MM.1S (cell line): ENCODE measurements at regions not wholly inside any gene's neighbourhood (a gene's known extent, or its start where the extent isn't known, plus 50 kb on each side); places are given as distances from the start of the nearest gene placed in this dataset.
A peak's percentile ranks its signal among the peaks of the same experiment; 100 is the strongest.

Experiments used
- DNase-seq: peaks from one replicate; pipeline ENCODE4 v3.0.0-alpha.2; 2015
- H2AFZ ChIP-seq: fragments of 300-600 bp; sonication (generic); 2 replicates; pipeline ENCODE4 v1.6.0; 2016; ENCODE audit warnings: antibody characterized with exemption, low read length
- H3F3A ChIP-seq: fragments of 300-600 bp; sonication (generic); 2 replicates; pipeline ENCODE4 v1.6.1; 2016; ENCODE audit warnings: mild to moderate bottlenecking, antibody characterized with exemption, low read length, moderate library complexity, mixed read lengths; ENCODE audit not compliant: insufficient read depth
- H3K27ac ChIP-seq: fragments of 300-600 bp; sonication (generic); 2 replicates; pipeline ENCODE4 v1.5.1; 2016; ENCODE audit warnings: mild to moderate bottlenecking, low read length
- H3K27me3 ChIP-seq: fragments of 300-600 bp; sonication (generic); replicated peaks from 2 replicates; pipeline ENCODE4 v1.6.0; 2016; ENCODE audit warnings: low read length; ENCODE audit not compliant: insufficient read depth
- H3K36me3 ChIP-seq: fragments of 300-600 bp; sonication (generic); replicated peaks from 2 replicates; pipeline ENCODE4 v1.6.1; 2016; ENCODE audit warnings: mild to moderate bottlenecking, low read length, mixed read lengths; ENCODE audit not compliant: insufficient read depth
- H3K4me1 ChIP-seq: fragments of 300-600 bp; sonication (generic); 2 replicates; pipeline ENCODE4 v1.6.1; 2016; ENCODE audit warnings: low read length, mixed read lengths
- H3K4me2 ChIP-seq: fragments of 300-600 bp; sonication (generic); 2 replicates; pipeline ENCODE4 v1.6.0; 2016; ENCODE audit warnings: low read depth, low read length
- H3K4me3 ChIP-seq: fragments of 300-600 bp; sonication (generic); 2 replicates; pipeline ENCODE4 v1.5.1; 2016; ENCODE audit warnings: low read length, mixed read lengths
- H3K79me2 ChIP-seq: fragments of 300-600 bp; sonication (generic); 2 replicates; pipeline ENCODE4 v1.6.1; 2016; ENCODE audit warnings: mixed run types, low read length, mixed read lengths
- H3K9ac ChIP-seq: fragments of 300-600 bp; sonication (generic); 2 replicates; pipeline ENCODE4 v1.6.1; 2016; ENCODE audit warnings: low read length, mixed read lengths
- H3K9me2 ChIP-seq: fragments of 300-600 bp; sonication (generic); replicated peaks from 2 replicates; pipeline ENCODE4 v1.6.1; 2016; ENCODE audit warnings: mild to moderate bottlenecking, low read length, mixed read lengths; ENCODE audit not compliant: insufficient read depth
- H3K9me3 ChIP-seq: fragments of 300-600 bp; sonication (generic); replicated peaks from 2 replicates; pipeline ENCODE4 v1.6.1; 2016; ENCODE audit warnings: mild to moderate bottlenecking, low read length, mixed read lengths; ENCODE audit not compliant: insufficient read depth
- H4K20me1 ChIP-seq: fragments of 300-600 bp; sonication (generic); 2 replicates; pipeline ENCODE4 v1.6.1; 2016; ENCODE audit warnings: mild to moderate bottlenecking, low read length, moderate library complexity, mixed read lengths; ENCODE audit not compliant: insufficient read depth
- EZH2 ChIP-seq: fragments of 300-600 bp; sonication (generic); optimal IDR thresholded peaks from 2 replicates; pipeline ENCODE3; 2017; ENCODE audit warnings: low read depth, mild to moderate bottlenecking, antibody characterized with exemption, low read length, mixed read lengths
- EZH2phosphoT487 ChIP-seq: fragments of 300-600 bp; sonication (generic); IDR thresholded peaks from 2 replicates; pipeline ENCODE4 v1.6.1; 2018; ENCODE audit warnings: antibody characterized with exemption, low read length
- TF ChIP-seq, protein P1 (sequence below): fragments of 300-600 bp; sonication (generic); IDR thresholded peaks from 2 replicates; pipeline ENCODE4 v1.5.1; 2016; ENCODE audit warnings: antibody characterized with exemption, low read length, mixed read lengths

DNA sequence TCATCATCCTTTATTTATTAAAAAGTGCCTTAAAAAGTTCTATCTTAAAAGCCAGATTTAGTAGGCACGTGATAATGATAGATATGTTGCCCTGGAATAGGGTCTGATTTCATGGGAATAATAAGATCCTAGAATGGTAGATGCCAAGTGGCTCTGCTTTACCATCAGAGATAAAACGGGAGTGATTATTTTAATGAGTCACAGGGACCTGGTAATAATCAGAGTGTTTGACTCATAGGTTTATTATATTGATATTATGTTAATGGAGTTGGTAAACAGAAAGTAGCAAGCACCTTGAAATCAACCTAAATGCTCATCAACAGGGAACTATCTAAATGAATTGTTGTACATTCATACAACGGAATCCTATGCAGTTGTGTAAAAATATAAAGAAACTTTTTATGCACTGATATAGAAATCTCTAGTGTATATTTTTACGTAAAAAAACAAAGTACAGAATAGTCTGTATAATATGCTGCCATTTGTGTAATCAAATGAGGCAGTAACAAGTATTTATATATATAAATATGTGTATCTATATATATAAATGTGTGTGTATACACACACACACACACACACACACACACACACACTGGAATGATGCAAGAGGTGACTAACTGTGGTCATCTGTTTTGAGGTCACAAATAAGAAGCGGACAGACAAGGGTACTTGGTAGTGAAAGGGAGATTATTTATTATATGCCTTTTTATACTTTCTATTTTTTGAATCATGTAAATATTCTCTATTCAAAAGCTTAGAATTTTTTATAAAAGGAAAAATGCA is 78.6 kb upstream of the DYNC1I1 start:
- Histone ChIP-seq H3K27ac (no peak overlapping the region), H3K4me2 (no peak overlapping the region), H3K4me3 (no peak overlapping the region), H2AFZ (no peak overlapping the region), H3K27me3 (no peaks in the 10 kb centered on the region), H3F3A (no peaks in the 10 kb centered on the region), H3K9me3 (no peaks in the 10 kb centered on the region), H3K9me2 (no peaks in the 10 kb centered on the region), H3K36me3 (no peaks in the 10 kb centered on the region), H4K20me1 (no peaks in the 10 kb centered on the region), H3K9ac (no peak overlapping the region), H3K79me2 (no peaks in the 10 kb centered on the region), H3K4me1 (no peaks in the 10 kb centered on the region)
- TF ChIP-seq, protein P1, sequence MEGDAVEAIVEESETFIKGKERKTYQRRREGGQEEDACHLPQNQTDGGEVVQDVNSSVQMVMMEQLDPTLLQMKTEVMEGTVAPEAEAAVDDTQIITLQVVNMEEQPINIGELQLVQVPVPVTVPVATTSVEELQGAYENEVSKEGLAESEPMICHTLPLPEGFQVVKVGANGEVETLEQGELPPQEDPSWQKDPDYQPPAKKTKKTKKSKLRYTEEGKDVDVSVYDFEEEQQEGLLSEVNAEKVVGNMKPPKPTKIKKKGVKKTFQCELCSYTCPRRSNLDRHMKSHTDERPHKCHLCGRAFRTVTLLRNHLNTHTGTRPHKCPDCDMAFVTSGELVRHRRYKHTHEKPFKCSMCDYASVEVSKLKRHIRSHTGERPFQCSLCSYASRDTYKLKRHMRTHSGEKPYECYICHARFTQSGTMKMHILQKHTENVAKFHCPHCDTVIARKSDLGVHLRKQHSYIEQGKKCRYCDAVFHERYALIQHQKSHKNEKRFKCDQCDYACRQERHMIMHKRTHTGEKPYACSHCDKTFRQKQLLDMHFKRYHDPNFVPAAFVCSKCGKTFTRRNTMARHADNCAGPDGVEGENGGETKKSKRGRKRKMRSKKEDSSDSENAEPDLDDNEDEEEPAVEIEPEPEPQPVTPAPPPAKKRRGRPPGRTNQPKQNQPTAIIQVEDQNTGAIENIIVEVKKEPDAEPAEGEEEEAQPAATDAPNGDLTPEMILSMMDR: no peak
- no peak for TF ChIP-seq EZH2
- no peak for TF ChIP-seq EZH2phosphoT487
- no peak for DNase-seq

DNA sequence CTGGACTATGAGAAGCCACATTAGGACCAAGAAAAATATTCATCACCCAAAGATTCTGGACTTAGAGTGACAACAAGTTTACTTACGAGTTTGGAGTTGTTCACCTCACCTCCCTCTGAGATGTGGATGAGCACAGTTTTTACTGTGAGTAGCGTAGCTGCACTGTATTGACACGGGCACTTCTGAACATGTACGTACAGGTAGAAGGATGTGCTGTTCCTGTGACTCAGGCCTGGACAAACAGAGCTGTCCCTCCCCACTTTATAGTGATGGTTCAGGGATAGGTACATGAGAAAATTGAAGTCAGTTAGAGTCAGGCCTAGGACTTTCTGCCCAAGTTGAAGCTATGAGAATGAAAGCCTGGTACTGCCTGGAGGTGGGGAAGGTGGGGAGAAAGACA is 80.9 kb upstream of the DYNC1I1 start:
- TF ChIP-seq, protein P1: no peak
- no peak for TF ChIP-seq EZH2phosphoT487
- no peak for TF ChIP-seq EZH2
- H2AFZ ChIP-seq: no peak overlapping the region
- no peaks in the 10 kb centered on the region for H3K9me3 ChIP-seq
- no peaks in the 10 kb centered on the region for H3K9me2 ChIP-seq
- no peaks in the 10 kb centered on the region for H3F3A ChIP-seq
- no peaks in the 10 kb centered on the region for H3K4me1 ChIP-seq
- H3K9ac ChIP-seq: no peak overlapping the region
- no peak overlapping the region for H3K4me3 ChIP-seq
- H3K27me3 ChIP-seq: no peaks in the 10 kb centered on the region
- no peak overlapping the region for H3K4me2 ChIP-seq
- H3K79me2 ChIP-seq: no peaks in the 10 kb centered on the region
- H4K20me1 ChIP-seq: no peaks in the 10 kb centered on the region
- no peak overlapping the region for H3K27ac ChIP-seq
- no peak for DNase-seq
- no peaks in the 10 kb centered on the region for H3K36me3 ChIP-seq

DNA sequence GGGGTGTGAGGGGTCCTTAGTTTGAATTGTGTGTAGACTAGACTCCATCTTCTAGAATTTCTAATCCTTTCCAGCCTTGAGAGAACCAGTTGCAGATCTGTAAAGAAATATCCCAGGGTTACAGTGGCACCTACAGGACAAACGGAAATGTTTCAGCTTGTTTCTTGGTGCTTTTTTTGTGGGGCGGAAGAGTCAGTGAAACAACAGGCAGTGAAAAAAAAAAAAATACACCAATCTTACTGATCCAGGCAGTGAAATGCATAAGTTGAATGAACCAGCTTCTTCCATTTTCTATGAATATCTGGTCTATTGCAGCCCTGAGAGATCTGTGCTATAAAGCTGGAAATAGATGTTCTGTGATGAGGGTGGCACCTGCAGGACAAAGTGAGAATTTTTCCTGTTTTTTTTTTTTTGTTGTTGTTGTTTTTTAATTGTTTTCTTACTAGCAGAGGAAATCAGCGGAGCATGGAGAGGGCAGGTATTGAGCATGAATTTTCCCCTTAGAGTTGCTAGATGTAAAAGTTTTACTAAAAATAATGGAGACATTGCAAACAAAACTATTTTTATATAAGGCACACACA is 81.9 kb upstream of the DYNC1I1 start:
- H3F3A ChIP-seq: no peaks in the 10 kb centered on the region
- H3K9me2 ChIP-seq: no peaks in the 10 kb centered on the region
- H3K9ac ChIP-seq: no peak overlapping the region
- no peaks in the 10 kb centered on the region for H4K20me1 ChIP-seq
- H3K36me3 ChIP-seq: no peaks in the 10 kb centered on the region
- no peak overlapping the region for H3K27ac ChIP-seq
- no peaks in the 10 kb centered on the region for H3K27me3 ChIP-seq
- peak overlapping the region; percentile 67 for H2AFZ ChIP-seq
- H3K79me2 ChIP-seq: no peaks in the 10 kb centered on the region
- peak overlapping the region; percentile 48; the same call in 1 of the 2 replicates for H3K4me2 ChIP-seq
- H3K4me3 ChIP-seq: peak overlapping the region; percentile 20; the same call in 1 of the 2 replicates
- DNase-seq: peak; percentile 51
- no peaks in the 10 kb centered on the region for H3K9me3 ChIP-seq
- no peaks in the 10 kb centered on the region for H3K4me1 ChIP-seq
- no peak for TF ChIP-seq EZH2
- TF ChIP-seq, protein P1: peak; percentile 66
